Testis (tissue), 2 donors: ENCODE measurements at regions not wholly inside any gene's neighbourhood (a gene's known extent, or its start where the extent isn't known, plus 50 kb on each side); places are given as distances from the start of the nearest gene placed in this dataset.

Source experiments
- DNase-seq: peaks from one replicate; pipeline ENCODE4 v3.0.0-alpha.2; 2019
- H3K27ac ChIP-seq, 2 donors: fragments of 200-600 bp; sonication (generic); one replicate each; pipeline ENCODE4 v1.5.1; 2019
- H3K27me3 ChIP-seq: fragments of 200-600 bp; sonication (generic); one replicate; pipeline ENCODE4 v1.5.1; 2019
- H3K36me3 ChIP-seq: fragments of 200-600 bp; sonication (generic); one replicate; pipeline ENCODE4 v1.5.1; 2017; ENCODE audit warnings: low read depth; ENCODE audit errors: missing control alignments
- H3K4me1 ChIP-seq: fragments of 200-600 bp; sonication (generic); one replicate; pipeline ENCODE4 v1.5.1; 2019
- H3K4me3 ChIP-seq, 2 donors: fragments of 200-600 bp; sonication (generic); one replicate each; pipeline ENCODE4 v1.5.1; 2017 to 2019
- H3K9me3 ChIP-seq: fragments of 200-600 bp; sonication (generic); one replicate; pipeline ENCODE4 v1.5.1; 2017
- POLR2A ChIP-seq: fragments of 450-650 bp; IDR thresholded peaks from one replicate; pipeline ENCODE4 v1.6.1; 2017; ENCODE audit warnings: antibody characterized with exemption, mild to moderate bottlenecking, moderate library complexity
- WGBS, 2 donors: methylation state at CpG; one replicate each; pipeline ENCODE4 v1.1.5; 2018; 5-methylcytosine and 5-hydroxymethylcytosine counted together
- intact Hi-C: fragments of 100-400 bp; cut with DNase I; formaldehyde crosslinking; loops from one replicate; pipeline ENCODE4 v1.15.1; 2023; ENCODE audit warnings: low total_unique reads
- TF ChIP-seq, protein P1 (sequence below), 3 experiments: fragments of 450-650 bp in 2 of 3; fragments of 200-600 bp in 1 of 3; sonication (generic) in 1 of 3; IDR thresholded peaks; one replicate each; pipeline ENCODE4 v1.5.1; 2016 to 2019; ENCODE audit warnings: antibody characterized with exemption in 3 of 3, mild to moderate bottlenecking in 2 of 3, moderate library complexity in 1 of 3

DNA sequence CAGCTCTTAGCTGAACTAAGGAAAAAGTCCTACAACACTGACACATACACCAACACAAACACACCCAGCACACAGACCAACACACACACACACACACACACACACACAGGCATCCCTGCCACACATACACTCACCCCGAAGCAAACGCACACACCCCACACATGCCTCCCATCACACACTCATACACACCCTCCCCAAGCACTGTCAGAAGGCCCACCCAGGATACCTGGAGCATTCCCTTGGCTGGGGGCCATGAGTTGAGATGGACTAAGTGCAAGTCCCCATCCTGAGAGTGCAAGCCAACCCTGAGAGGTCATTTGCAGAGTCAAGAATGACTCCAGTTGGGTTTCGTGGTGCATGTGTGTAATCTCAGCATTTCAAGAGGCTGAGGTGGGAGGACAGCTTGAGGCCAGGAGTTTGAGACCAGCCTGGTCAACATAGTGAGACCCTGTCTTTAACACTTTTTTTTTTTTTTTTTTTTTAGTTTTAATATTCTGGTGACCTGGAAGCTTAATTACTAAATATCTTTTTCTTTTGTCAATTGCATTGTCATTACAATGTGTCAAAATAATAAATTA, 117.3 kb downstream of the RHOU start:
- no peaks in the 10 kb centered on the region for H3K27me3 ChIP-seq
- H3K4me1 ChIP-seq: no peaks in the 10 kb centered on the region
- intact Hi-C loops: no loop called here
- WGBS, 2 donors: 92% methylated on average over 3 of the region's 3 CpGs
- no peaks in the 10 kb centered on the region for H3K9me3 ChIP-seq
- TF ChIP-seq, protein P1, sequence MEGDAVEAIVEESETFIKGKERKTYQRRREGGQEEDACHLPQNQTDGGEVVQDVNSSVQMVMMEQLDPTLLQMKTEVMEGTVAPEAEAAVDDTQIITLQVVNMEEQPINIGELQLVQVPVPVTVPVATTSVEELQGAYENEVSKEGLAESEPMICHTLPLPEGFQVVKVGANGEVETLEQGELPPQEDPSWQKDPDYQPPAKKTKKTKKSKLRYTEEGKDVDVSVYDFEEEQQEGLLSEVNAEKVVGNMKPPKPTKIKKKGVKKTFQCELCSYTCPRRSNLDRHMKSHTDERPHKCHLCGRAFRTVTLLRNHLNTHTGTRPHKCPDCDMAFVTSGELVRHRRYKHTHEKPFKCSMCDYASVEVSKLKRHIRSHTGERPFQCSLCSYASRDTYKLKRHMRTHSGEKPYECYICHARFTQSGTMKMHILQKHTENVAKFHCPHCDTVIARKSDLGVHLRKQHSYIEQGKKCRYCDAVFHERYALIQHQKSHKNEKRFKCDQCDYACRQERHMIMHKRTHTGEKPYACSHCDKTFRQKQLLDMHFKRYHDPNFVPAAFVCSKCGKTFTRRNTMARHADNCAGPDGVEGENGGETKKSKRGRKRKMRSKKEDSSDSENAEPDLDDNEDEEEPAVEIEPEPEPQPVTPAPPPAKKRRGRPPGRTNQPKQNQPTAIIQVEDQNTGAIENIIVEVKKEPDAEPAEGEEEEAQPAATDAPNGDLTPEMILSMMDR (IDR thresholded peaks at IDR 0.05): no peak
- no peak for TF ChIP-seq POLR2A
- no peak overlapping the region for H3K4me3 ChIP-seq
- peak; percentile 9 for DNase-seq
- H3K36me3 ChIP-seq: no peaks in the 10 kb centered on the region
- no peak overlapping the region for H3K27ac ChIP-seq

DNA sequence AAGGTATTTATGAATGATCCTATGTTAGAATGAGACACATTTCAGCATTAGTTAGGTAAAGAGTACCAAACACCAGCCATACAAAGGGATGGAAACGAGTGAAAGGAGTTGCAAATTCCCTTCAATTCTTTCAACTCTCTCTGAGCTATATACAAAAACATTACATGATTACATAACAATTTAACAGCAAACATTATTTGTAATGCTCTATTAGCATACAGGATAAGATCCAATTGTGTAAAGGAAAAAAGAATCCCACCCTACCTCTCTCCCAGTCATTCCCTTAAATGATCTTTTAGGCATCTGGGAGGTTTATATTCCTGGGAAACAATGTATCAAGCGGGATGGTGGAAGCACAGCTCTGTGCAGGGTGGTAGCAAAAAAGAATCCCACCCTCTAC, 117.9 kb downstream of the RHOU start:
- no peak for DNase-seq
- Histone ChIP-seq H3K36me3 (no peaks in the 10 kb centered on the region), H3K27me3 (no peaks in the 10 kb centered on the region), H3K27ac (no peak overlapping the region), H3K9me3 (no peaks in the 10 kb centered on the region), H3K4me3 (no peak overlapping the region), H3K4me1 (no peaks in the 10 kb centered on the region)
- 80 to 88% methylated on average over 2 of the region's 2 CpGs for WGBS, 2 donors
- intact Hi-C loops: no loop called here
- TF ChIP-seq, protein P1 (IDR thresholded peaks at IDR 0.05): no peak
- no peak for TF ChIP-seq POLR2A

DNA sequence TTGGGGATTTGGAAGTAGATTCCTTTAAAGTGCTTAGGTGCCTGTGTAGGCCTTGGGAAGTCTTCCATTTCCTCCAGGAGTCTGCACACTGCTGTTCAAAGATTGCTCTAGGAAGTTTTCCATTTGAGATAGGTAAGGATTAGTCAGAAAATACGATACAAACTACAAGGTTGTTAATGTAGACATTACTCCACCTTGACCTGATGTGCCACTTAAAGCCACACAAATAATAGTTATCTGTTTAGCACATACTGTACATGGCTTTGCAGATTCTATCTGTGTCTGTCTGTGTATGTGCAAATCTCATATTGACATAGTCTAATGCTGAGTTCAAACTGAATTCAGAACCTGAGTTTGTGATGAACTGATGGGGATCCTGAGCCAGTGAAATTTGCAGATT, 118.4 kb downstream of the RHOU start:
- peak; percentile 9 for DNase-seq
- WGBS, 2 donors: 56 to 80% methylated on average over 1 of the region's 1 CpG
- H3K4me1 ChIP-seq: no peaks in the 10 kb centered on the region
- TF ChIP-seq, protein P1 (IDR thresholded peaks at IDR 0.05): no peak
- TF ChIP-seq POLR2A: no peak
- intact Hi-C loops: no loop called here
- no peaks in the 10 kb centered on the region for H3K36me3 ChIP-seq
- H3K4me3 ChIP-seq: no peak overlapping the region
- H3K27me3 ChIP-seq: no peaks in the 10 kb centered on the region
- H3K9me3 ChIP-seq: no peaks in the 10 kb centered on the region
- no peak overlapping the region for H3K27ac ChIP-seq

DNA sequence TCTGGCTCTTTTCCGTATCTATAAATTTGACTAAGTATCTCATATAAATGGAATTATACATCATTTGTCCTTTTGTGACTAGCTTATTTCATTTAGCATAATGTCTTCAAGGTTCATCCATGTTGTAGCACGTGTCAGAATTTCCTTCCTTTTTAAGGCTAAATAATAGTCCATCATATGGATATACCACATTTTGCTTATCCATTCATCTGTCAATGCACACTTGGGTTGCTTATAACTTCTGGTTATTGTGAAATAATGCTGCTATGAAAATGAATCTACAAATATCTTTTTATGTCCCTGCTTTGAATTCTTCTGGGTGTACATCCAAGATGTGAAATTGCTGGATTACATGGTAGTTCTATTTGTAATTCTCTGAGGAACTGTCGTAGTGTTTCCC, 119.6 kb downstream of the RHOU start:
- H3K36me3 ChIP-seq: no peaks in the 10 kb centered on the region
- no peak for TF ChIP-seq POLR2A
- TF ChIP-seq, protein P1 (IDR thresholded peaks at IDR 0.05): no peak
- no peaks in the 10 kb centered on the region for H3K4me1 ChIP-seq
- H3K27me3 ChIP-seq: no peaks in the 10 kb centered on the region
- WGBS, 2 donors: 90 to 93% methylated on average over 3 of the region's 3 CpGs
- no peak for DNase-seq
- H3K27ac ChIP-seq: no peak overlapping the region
- H3K4me3 ChIP-seq: no peak overlapping the region
- H3K9me3 ChIP-seq: no peaks in the 10 kb centered on the region
- intact Hi-C loops: no loop called here

DNA sequence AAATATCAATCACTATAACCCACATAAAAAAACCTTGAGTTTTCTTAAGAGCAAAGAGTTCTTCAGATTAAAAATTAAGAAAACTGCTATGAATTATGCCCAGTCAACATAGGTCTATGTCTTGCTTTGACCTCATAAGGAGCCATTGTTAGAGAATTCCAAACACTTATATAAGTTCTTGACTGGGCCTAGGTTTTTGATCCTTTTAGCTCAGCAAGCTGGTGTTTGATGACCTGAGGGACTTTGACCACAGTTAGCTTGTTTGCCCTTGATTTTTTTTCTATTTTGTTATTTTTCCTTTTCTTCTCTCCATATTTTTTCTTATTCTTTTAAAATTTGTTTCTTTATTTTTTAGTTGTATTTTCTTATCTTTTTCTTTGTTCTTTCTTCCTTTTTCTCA, 122.3 kb downstream of the RHOU start:
- no peak for DNase-seq
- TF ChIP-seq POLR2A: no peak
- TF ChIP-seq, protein P1 (IDR thresholded peaks at IDR 0.05): no peak
- Histone ChIP-seq H3K9me3 (no peaks in the 10 kb centered on the region), H3K27ac (no peak overlapping the region), H3K36me3 (no peaks in the 10 kb centered on the region), H3K27me3 (no peaks in the 10 kb centered on the region), H3K4me3 (no peak overlapping the region), H3K4me1 (no peaks in the 10 kb centered on the region)
- intact Hi-C loops: no loop called here
